ENCODE measurements at regions not wholly inside any gene's neighbourhood (a gene's known extent, or its start where the extent isn't known, plus 50 kb on each side); places are given as distances from the start of the nearest gene placed in this dataset.

DNA sequence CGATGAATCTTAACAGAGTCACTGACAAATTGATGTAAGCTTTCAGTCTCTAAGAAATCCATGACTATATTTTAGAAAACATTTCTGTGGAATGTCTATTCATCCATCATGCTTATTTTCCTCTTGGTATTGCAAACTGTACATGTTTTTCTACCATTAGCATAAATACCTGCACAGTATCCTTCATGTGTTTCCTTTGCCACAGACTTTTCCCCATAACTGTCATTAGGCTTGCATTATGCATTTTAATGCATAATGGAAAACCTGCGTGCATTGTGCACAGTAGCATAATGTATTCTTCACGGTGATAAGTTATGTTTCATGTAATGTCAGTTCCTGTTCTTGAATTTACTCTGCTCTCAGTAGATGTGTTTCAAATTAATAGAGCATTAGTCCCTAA lies 403.1 kb upstream of the EPHA3 start:
- TF ChIP-seq POLR2A (IDR thresholded peaks at IDR 0.05; ENCODE audit: low read length) (no peak), GATA1 (IDR thresholded peaks at IDR 0.05; ENCODE audit: low read depth, low read length) (no peak)

Measured in erythroblast (primary cell).